Neuronal stem cell (in vitro differentiated cells): ENCODE measurements at regions not wholly inside any gene's neighbourhood (a gene's known extent, or its start where the extent isn't known, plus 50 kb on each side); places are given as distances from the start of the nearest gene placed in this dataset.

Experiments
- DNase-seq: peaks from one replicate; pipeline ENCODE4 v3.0.0-alpha.2; 2013; ENCODE audit warnings: low spot score
- H2AFZ ChIP-seq: one replicate; pipeline ENCODE4 v1.6.1; 2013; ENCODE audit warnings: mild to moderate bottlenecking, low read length, inconsistent platforms
- H2AK5ac ChIP-seq: 2 replicates; pipeline ENCODE4 v1.6.1; 2013; ENCODE audit warnings: low read depth, mild to moderate bottlenecking, inconsistent platforms, low read length, moderate library complexity, mixed read lengths
- H2BK120ac ChIP-seq: 2 replicates; pipeline ENCODE4 v1.6.1; 2013; ENCODE audit warnings: low read depth, mild to moderate bottlenecking, inconsistent platforms, low read length, moderate library complexity, mixed read lengths
- H2BK12ac ChIP-seq: one replicate; pipeline ENCODE4 v1.6.1; 2013; ENCODE audit warnings: low read length, inconsistent platforms
- H2BK15ac ChIP-seq: 2 replicates; pipeline ENCODE4 v1.6.1; 2013; ENCODE audit warnings: mild to moderate bottlenecking, low read length, inconsistent platforms, mixed read lengths
- H2BK5ac ChIP-seq: one replicate; pipeline ENCODE4 v1.6.1; 2013; ENCODE audit warnings: inconsistent platforms, mild to moderate bottlenecking, low read length, moderate library complexity
- H3K14ac ChIP-seq: one replicate; pipeline ENCODE4 v1.6.1; 2013; ENCODE audit warnings: low read length, inconsistent platforms
- H3K18ac ChIP-seq: 2 replicates; pipeline ENCODE4 v1.6.1; 2013; ENCODE audit warnings: low read length, inconsistent platforms
- H3K23ac ChIP-seq: 2 replicates; pipeline ENCODE4 v1.6.1; 2013; ENCODE audit warnings: low read depth, mild to moderate bottlenecking, mixed read lengths, low read length, inconsistent platforms; ENCODE audit not compliant: poor library complexity
- H3K27ac ChIP-seq: replicated peaks from 3 replicates; pipeline ENCODE4 v1.5.1; 2013; ENCODE audit warnings: low read length, inconsistent platforms
- H3K27me3 ChIP-seq, 3 experiments: 2 replicates each; pipeline ENCODE4 v1.6.1; 2013; ENCODE audit warnings: low read length in 3 of 3, mild to moderate bottlenecking in 2 of 3, inconsistent platforms in 1 of 3, low read depth in 1 of 3, mixed read lengths in 1 of 3, moderate library complexity in 1 of 3; ENCODE audit not compliant: control insufficient read depth in 3 of 3, insufficient read depth in 3 of 3
- H3K36me3 ChIP-seq, 2 donors: replicated peaks in 1 of 2; 2 replicates each; pipeline ENCODE4 v1.6.1; 2013; ENCODE audit warnings: low read length in 2 of 2; ENCODE audit not compliant: control insufficient read depth in 2 of 2, insufficient read depth in 2 of 2
- H3K4ac ChIP-seq: 2 replicates; pipeline ENCODE4 v1.6.1; 2013; ENCODE audit warnings: inconsistent platforms, mild to moderate bottlenecking, low read length, moderate library complexity
- H3K4me1 ChIP-seq, 2 donors: 1 replicate in 1 of 2; 2 replicates in 1 of 2; pipeline ENCODE4 v1.6.1; 2013; ENCODE audit warnings: low read length in 2 of 2, low read depth in 1 of 2; ENCODE audit not compliant: control insufficient read depth in 2 of 2, insufficient read depth in 1 of 2
- H3K4me2 ChIP-seq: one replicate; pipeline ENCODE4 v1.6.1; 2013; ENCODE audit warnings: mild to moderate bottlenecking, low read length, inconsistent platforms; ENCODE audit not compliant: insufficient read depth, poor library complexity, severe bottlenecking
- H3K4me3 ChIP-seq, 2 donors: 2 replicates each; pipeline ENCODE4 v1.5.1; 2013; ENCODE audit warnings: low read length in 2 of 2, mild to moderate bottlenecking in 2 of 2, inconsistent platforms in 1 of 2, moderate library complexity in 1 of 2
- H3K79me1 ChIP-seq: one replicate; pipeline ENCODE4 v1.6.1; 2013; ENCODE audit warnings: low read depth, mild to moderate bottlenecking, inconsistent platforms, low read length, moderate library complexity
- H3K9ac ChIP-seq: one replicate; pipeline ENCODE4 v1.6.1; 2013; ENCODE audit warnings: mild to moderate bottlenecking, low read depth, low read length, inconsistent platforms; ENCODE audit not compliant: poor library complexity
- H3K9me3 ChIP-seq, 2 donors: replicated peaks in 1 of 2; 2 replicates each; pipeline versions ENCODE3 to v1.6.1; 2013; ENCODE audit warnings: low read length in 2 of 2, mild to moderate bottlenecking in 2 of 2, inconsistent platforms in 1 of 2, low read depth in 1 of 2, mixed read lengths in 1 of 2, moderate library complexity in 1 of 2; ENCODE audit not compliant: control insufficient read depth in 2 of 2, insufficient read depth in 1 of 2
- H4K8ac ChIP-seq: one replicate; pipeline ENCODE4 v1.6.1; 2013; ENCODE audit warnings: low read depth, mild to moderate bottlenecking, inconsistent platforms, low read length, moderate library complexity
- H4K91ac ChIP-seq: one replicate; pipeline ENCODE4 v1.6.1; 2013; ENCODE audit warnings: low read length, low read depth, mild to moderate bottlenecking, inconsistent platforms; ENCODE audit not compliant: poor library complexity
- WGBS, 2 donors: extraction: QIAGEN DNeasy Blood & Tissue Kit; methylation state at CpG; one replicate each; pipeline ENCODE4 v1.1.7; 2013; ENCODE audit warnings: missing lambda C conversion rate in 2 of 2, mixed read lengths in 1 of 2; ENCODE audit not compliant: insufficient read length in 2 of 2, insufficient replicate concordance in 1 of 2; ENCODE audit errors: extremely low coverage in 2 of 2; 5-methylcytosine and 5-hydroxymethylcytosine counted together

GRCh38 chr14:106222731-106223130 is 696.3 kb downstream of the TMEM121 start:
- H3K4me1 ChIP-seq = no peaks in the 10 kb centered on the region
- no peak overlapping the region for H3K14ac ChIP-seq
- no peaks in the 10 kb centered on the region for H3K36me3 ChIP-seq
- no peak overlapping the region for H3K27ac ChIP-seq
- H2BK5ac ChIP-seq = no peak overlapping the region
- no peak overlapping the region for H2BK15ac ChIP-seq
- peaks cover 0 to 2% (median 0%) of the 10 kb centered on the region in 3 experiments for H3K27me3 ChIP-seq
- H4K8ac ChIP-seq = no peak overlapping the region
- H3K18ac ChIP-seq = no peak overlapping the region
- no peak overlapping the region for H2AK5ac ChIP-seq
- peaks cover 0 to 13% of the 10 kb centered on the region in 2 donors for H3K9me3 ChIP-seq
- H3K4me2 ChIP-seq = no peak overlapping the region
- WGBS, 2 donors = no CpG with 5 or more reads among the region's 3 CpGs
- no peak overlapping the region for H3K4ac ChIP-seq
- H2BK120ac ChIP-seq = no peak overlapping the region
- no peak overlapping the region for H3K4me3 ChIP-seq
- no peak overlapping the region for H3K23ac ChIP-seq
- no peak for DNase-seq
- H3K79me1 ChIP-seq = no peaks in the 10 kb centered on the region
- H2BK12ac ChIP-seq = no peak overlapping the region
- no peak overlapping the region for H2AFZ ChIP-seq
- H3K9ac ChIP-seq = no peak overlapping the region
- no peak overlapping the region for H4K91ac ChIP-seq

GRCh38 chr14:106227793-106228192 is 701.4 kb downstream of the TMEM121 start:
- Histone ChIP-seq H2BK120ac (no peak overlapping the region), H3K27ac (no peak overlapping the region), H3K23ac (no peak overlapping the region), H3K14ac (no peak overlapping the region), H3K4me2 (no peak overlapping the region), H2AK5ac (no peak overlapping the region), H3K4me3 (no peak overlapping the region), H3K9me3 (peaks cover 0 to 32% of the 10 kb centered on the region in 2 donors), H4K91ac (no peak overlapping the region), H3K79me1 (no peaks in the 10 kb centered on the region), H3K9ac (no peak overlapping the region), H3K36me3 (no peaks in the 10 kb centered on the region), H2BK5ac (no peak overlapping the region), H4K8ac (no peak overlapping the region), H3K4ac (no peak overlapping the region), H3K18ac (no peak overlapping the region), H2AFZ (no peak overlapping the region), H3K27me3 (no peaks in the 10 kb centered on the region), H3K4me1 (no peaks in the 10 kb centered on the region), H2BK12ac (no peak overlapping the region), H2BK15ac (no peak overlapping the region)
- WGBS, 2 donors = no CpG with 5 or more reads among the region's 10 CpGs
- no peak for DNase-seq

- no peak overlapping the region for H2BK15ac ChIP-seq
- H3K14ac ChIP-seq = no peak overlapping the region
- H3K27ac ChIP-seq = no peak overlapping the region
- H3K36me3 ChIP-seq = no peaks in the 10 kb centered on the region
- H3K23ac ChIP-seq = no peak overlapping the region
- H2AK5ac ChIP-seq = no peak overlapping the region
- H3K18ac ChIP-seq = no peak overlapping the region
- no peak overlapping the region for H4K91ac ChIP-seq
- H3K9me3 ChIP-seq = peaks cover 0 to 32% of the 10 kb centered on the region in 2 donors
- no peak for DNase-seq
- H3K27me3 ChIP-seq = no peaks in the 10 kb centered on the region
- no peaks in the 10 kb centered on the region for H3K79me1 ChIP-seq
- H2AFZ ChIP-seq = no peak overlapping the region
- H3K4me1 ChIP-seq = no peaks in the 10 kb centered on the region
- H3K9ac ChIP-seq = no peak overlapping the region
- no peak overlapping the region for H2BK12ac ChIP-seq
- WGBS, 2 donors = no CpG with 5 or more reads among the region's 6 CpGs
- H3K4ac ChIP-seq = no peak overlapping the region
- H4K8ac ChIP-seq = no peak overlapping the region
- no peak overlapping the region for H2BK5ac ChIP-seq
- no peak overlapping the region for H3K4me2 ChIP-seq
- no peak overlapping the region for H2BK120ac ChIP-seq
- no peak overlapping the region for H3K4me3 ChIP-seq
Measured at GRCh38 chr14:106228541-106229158, 702.3 kb downstream of the TMEM121 start.

DNA sequence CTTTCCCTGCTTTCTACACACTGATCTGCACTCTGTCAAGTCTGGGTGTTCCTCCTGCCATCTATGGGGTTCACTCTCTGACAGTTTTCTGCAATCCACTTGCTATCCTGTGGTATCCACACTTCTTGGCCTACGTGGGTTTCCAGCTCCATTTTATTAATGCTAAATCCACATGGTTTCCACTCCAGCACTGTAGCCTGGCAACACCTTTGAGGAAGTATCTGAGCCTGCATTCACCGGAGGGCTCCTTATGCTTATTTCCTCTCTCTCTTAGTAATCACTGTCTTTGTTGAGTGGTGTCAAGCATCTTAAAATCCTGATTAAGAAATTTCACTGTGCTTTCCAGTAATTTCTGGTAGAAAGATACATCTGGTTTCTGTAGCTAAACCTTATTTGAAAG is 703.7 kb downstream of the TMEM121 start:
- no peak overlapping the region for H2AFZ ChIP-seq
- no peak overlapping the region for H4K91ac ChIP-seq
- no peak overlapping the region for H2BK5ac ChIP-seq
- no CpG with 5 or more reads among the region's 2 CpGs for WGBS, 2 donors
- H3K9ac ChIP-seq = no peak overlapping the region
- no peaks in the 10 kb centered on the region for H3K4me1 ChIP-seq
- no peak overlapping the region for H2AK5ac ChIP-seq
- H2BK15ac ChIP-seq = no peak overlapping the region
- H3K36me3 ChIP-seq = no peaks in the 10 kb centered on the region
- H3K27ac ChIP-seq = no peak overlapping the region
- no peak for DNase-seq
- no peak overlapping the region for H3K4me2 ChIP-seq
- no peak overlapping the region for H2BK120ac ChIP-seq
- H3K9me3 ChIP-seq = peaks cover 0 to 30% of the 10 kb centered on the region in 2 donors
- H2BK12ac ChIP-seq = no peak overlapping the region
- no peaks in the 10 kb centered on the region for H3K27me3 ChIP-seq
- H3K18ac ChIP-seq = no peak overlapping the region
- no peak overlapping the region for H3K23ac ChIP-seq
- H4K8ac ChIP-seq = no peak overlapping the region
- no peak overlapping the region for H3K4me3 ChIP-seq
- H3K79me1 ChIP-seq = no peaks in the 10 kb centered on the region
- H3K14ac ChIP-seq = no peak overlapping the region
- no peak overlapping the region for H3K4ac ChIP-seq
